ENCODE measurements at regions not wholly inside any gene's neighbourhood (a gene's known extent, or its start where the extent isn't known, plus 50 kb on each side); places are given as distances from the start of the nearest gene placed in this dataset.

- TF ChIP-seq CTCF (IDR thresholded peaks at IDR 0.05) (no peak), POLR2A (IDR thresholded peaks at IDR 0.05) (no peak)
These were observed 129.7 kb downstream of the KCNJ2 start for GRCh38 chr17:70298929-70299531.

Measured in uterus (tissue), 2 donors.